ENCODE measurements at regions not wholly inside any gene's neighbourhood (a gene's known extent, or its start where the extent isn't known, plus 50 kb on each side); places are given as distances from the start of the nearest gene placed in this dataset.

GRCh38 chr3:61347981-61348380 is 96.7 kb upstream of the FHIT start:
- no peak for TF ChIP-seq CTCF (conservative IDR thresholded peaks at IDR 0.05; ENCODE audit: low read depth in 2 of 2)
- no peak for TF ChIP-seq EZH2 (IDR thresholded peaks at IDR 0.05; ENCODE audit: low read depth, unreplicated experiment)
- no peak for TF ChIP-seq EZH2phosphoT487 (IDR thresholded peaks at IDR 0.05; ENCODE audit: unreplicated experiment)
- TF ChIP-seq POLR2AphosphoS5 (IDR thresholded peaks at IDR 0.05; ENCODE audit: low read depth), result no peak
- TF ChIP-seq CREB1 (CRISPR knock-in tag; IDR thresholded peaks at IDR 0.05; ENCODE audit: low read depth), result no peak
- TF ChIP-seq REST (IDR thresholded peaks at IDR 0.05; ENCODE audit: unreplicated experiment), result no peak
- TF ChIP-seq ETS1 (IDR thresholded peaks at IDR 0.05), result no peak
- TF ChIP-seq JUNB (IDR thresholded peaks at IDR 0.05; ENCODE audit: unreplicated experiment), result no peak
- no peak for TF ChIP-seq ZNF462 (CRISPR knock-in tag; IDR thresholded peaks at IDR 0.05)
- TF ChIP-seq ZNF114 (CRISPR knock-in tag; IDR thresholded peaks at IDR 0.05), result no peak
- TF ChIP-seq STAT1 (IDR thresholded peaks at IDR 0.05; ENCODE audit: unreplicated experiment), result no peak
- TF ChIP-seq NANOG (IDR thresholded peaks at IDR 0.05; ENCODE audit: borderline replicate concordance), result no peak
